GM12892 (cell line): ENCODE measurements at regions not wholly inside any gene's neighbourhood (a gene's known extent, or its start where the extent isn't known, plus 50 kb on each side); places are given as distances from the start of the nearest gene placed in this dataset.

Experiments
- POLR2A ChIP-seq: IDR thresholded peaks from 2 replicates; pipeline ENCODE4 v1.6.1; 2011; ENCODE audit warnings: low read depth, low read length, control low read depth
- POLR2AphosphoS5 ChIP-seq: IDR thresholded peaks from 2 replicates; pipeline ENCODE4 v1.6.1; 2011; ENCODE audit warnings: low read depth, low read length, control low read depth

- TF ChIP-seq POLR2A (no peak), POLR2AphosphoS5 (no peak)
Observed at GRCh38 chr1:219010720-219011119, 163.0 kb upstream of the LYPLAL1 start.
